WERI-Rb-1 (cell line): ENCODE measurements at regions not wholly inside any gene's neighbourhood (a gene's known extent, or its start where the extent isn't known, plus 50 kb on each side); places are given as distances from the start of the nearest gene placed in this dataset.

Source experiments
- DNase-seq: peaks from one replicate; pipeline ENCODE4 v3.0.0-alpha.2; 2020
- H3K27ac ChIP-seq: fragments of 250-450 bp; sonication (Bioruptor Pico); 2 replicates; pipeline ENCODE4 v1.5.1; 2020; ENCODE audit warnings: mild to moderate bottlenecking, moderate library complexity
- H3K27me3 ChIP-seq: fragments of 250-450 bp; sonication (Bioruptor Pico); 2 replicates; pipeline ENCODE4 v1.5.1; 2021; ENCODE audit warnings: mild to moderate bottlenecking, low read depth, moderate library complexity; ENCODE audit not compliant: insufficient read depth, severe bottlenecking
- H3K36me3 ChIP-seq: fragments of 250-450 bp; sonication (Bioruptor Pico); 2 replicates; pipeline ENCODE4 v1.5.1; 2020; ENCODE audit warnings: mild to moderate bottlenecking, moderate library complexity
- H3K4me3 ChIP-seq: 2 replicates; pipeline ENCODE4 v1.5.1; 2011; ENCODE audit warnings: low read depth, mild to moderate bottlenecking, control low read depth, low read length
- H3K9me3 ChIP-seq: fragments of 250-450 bp; sonication (Bioruptor Pico); 2 replicates; pipeline ENCODE4 v1.5.1; 2021; ENCODE audit warnings: mild to moderate bottlenecking, moderate library complexity; ENCODE audit not compliant: severe bottlenecking
- TF ChIP-seq, protein P1 (sequence below): IDR thresholded peaks from 2 replicates; pipeline ENCODE4 v1.5.1; 2011; ENCODE audit warnings: low read depth, mild to moderate bottlenecking, control low read depth, inconsistent platforms, low read length

DNA sequence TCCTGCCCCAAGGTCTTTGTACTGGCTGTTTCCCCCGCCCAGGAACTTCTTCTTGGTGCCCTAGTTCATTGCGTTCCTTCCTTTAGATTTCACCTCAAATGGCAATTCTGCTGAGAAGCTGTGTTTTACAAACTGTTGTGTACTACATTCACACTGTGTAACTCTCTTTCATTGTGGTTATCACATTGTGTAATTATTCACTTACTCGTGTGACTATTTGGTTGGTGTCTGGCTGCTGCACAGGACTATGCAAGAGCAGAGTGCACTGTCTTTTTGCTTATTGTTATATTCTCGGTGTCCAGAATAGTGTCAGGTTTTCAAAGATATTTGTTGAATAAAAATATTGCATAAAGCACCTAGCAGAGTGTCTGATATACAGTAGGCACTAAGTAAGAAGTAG, 177.2 kb upstream of the PRICKLE1 start:
- no peak for DNase-seq
- no peaks in the 10 kb centered on the region for H3K36me3 ChIP-seq
- no peaks in the 10 kb centered on the region for H3K27me3 ChIP-seq
- no peaks in the 10 kb centered on the region for H3K9me3 ChIP-seq
- no peak overlapping the region for H3K27ac ChIP-seq
- TF ChIP-seq, protein P1, sequence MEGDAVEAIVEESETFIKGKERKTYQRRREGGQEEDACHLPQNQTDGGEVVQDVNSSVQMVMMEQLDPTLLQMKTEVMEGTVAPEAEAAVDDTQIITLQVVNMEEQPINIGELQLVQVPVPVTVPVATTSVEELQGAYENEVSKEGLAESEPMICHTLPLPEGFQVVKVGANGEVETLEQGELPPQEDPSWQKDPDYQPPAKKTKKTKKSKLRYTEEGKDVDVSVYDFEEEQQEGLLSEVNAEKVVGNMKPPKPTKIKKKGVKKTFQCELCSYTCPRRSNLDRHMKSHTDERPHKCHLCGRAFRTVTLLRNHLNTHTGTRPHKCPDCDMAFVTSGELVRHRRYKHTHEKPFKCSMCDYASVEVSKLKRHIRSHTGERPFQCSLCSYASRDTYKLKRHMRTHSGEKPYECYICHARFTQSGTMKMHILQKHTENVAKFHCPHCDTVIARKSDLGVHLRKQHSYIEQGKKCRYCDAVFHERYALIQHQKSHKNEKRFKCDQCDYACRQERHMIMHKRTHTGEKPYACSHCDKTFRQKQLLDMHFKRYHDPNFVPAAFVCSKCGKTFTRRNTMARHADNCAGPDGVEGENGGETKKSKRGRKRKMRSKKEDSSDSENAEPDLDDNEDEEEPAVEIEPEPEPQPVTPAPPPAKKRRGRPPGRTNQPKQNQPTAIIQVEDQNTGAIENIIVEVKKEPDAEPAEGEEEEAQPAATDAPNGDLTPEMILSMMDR: no peak
- no peak overlapping the region for H3K4me3 ChIP-seq

DNA sequence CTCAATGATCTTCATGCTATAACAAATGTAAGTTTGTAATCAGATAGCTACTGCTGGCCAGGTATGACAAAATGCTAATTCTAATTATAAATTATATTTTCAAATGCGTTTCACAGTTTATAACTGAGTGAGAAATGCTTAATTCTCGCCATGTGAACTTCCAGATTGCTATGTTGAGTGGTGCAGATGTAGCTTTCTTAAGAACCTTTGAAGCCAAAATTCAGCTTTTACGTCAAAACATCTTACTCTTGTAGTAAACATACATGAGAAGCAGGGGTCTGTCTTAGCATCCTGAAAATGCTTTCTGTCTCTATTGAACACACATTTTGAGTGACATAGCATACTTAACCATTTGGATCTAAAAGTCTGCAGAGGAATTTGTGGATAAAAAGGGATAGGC, 176.5 kb upstream of the PRICKLE1 start:
- TF ChIP-seq, protein P1: no peak
- Histone ChIP-seq H3K9me3 (no peaks in the 10 kb centered on the region), H3K36me3 (no peaks in the 10 kb centered on the region), H3K27me3 (no peaks in the 10 kb centered on the region), H3K27ac (no peak overlapping the region), H3K4me3 (no peak overlapping the region)
- DNase-seq: no peak

DNA sequence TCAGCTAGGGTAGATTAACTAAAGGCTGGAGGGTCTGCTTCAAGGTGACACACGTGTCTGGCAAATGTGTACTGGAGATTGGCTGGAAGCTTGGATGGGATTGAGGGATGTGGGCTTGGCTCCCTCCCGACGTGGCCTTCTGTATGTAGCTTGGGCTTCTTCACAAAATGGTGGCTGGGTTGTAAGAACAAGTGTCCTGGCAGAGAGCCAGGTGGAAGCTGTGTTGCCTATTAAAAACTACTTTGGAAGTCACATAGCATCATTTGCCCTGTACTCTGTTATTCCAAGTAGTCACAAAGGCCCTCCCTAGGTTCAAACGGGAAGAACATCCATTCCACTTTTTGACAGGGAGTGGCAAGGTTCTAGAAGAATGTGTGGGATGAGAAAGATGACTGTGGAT, 174.1 kb upstream of the PRICKLE1 start:
- no peaks in the 10 kb centered on the region for H3K27me3 ChIP-seq
- H3K9me3 ChIP-seq: no peaks in the 10 kb centered on the region
- H3K27ac ChIP-seq: no peak overlapping the region
- no peak for DNase-seq
- H3K4me3 ChIP-seq: no peak overlapping the region
- H3K36me3 ChIP-seq: no peaks in the 10 kb centered on the region
- TF ChIP-seq, protein P1: no peak

DNA sequence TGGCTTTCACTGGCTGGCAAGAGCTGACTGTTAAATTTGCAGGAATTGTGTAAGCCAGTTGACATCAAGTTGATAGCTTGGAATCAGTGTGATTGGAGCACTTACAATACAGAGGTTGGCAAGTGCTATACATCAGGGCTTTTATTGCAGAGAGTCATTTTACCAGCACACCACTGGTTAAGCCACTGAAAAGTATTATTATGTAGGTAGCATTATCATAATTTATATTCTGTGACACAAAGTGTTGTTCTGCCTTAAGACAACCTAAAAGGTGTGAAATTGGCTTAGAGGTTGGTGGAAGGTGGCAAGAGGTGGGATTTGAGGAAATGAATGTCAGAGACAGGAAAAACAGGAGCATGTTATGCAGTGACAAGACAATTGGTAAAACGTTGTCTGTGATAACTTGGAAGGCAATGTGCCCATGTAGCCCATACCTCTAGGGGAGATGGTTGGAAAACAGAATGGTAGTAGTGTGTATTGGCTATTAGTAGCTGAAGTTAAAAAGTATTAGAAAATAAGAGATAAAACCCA, 172.9 kb upstream of the PRICKLE1 start:
- no peaks in the 10 kb centered on the region for H3K27me3 ChIP-seq
- H3K9me3 ChIP-seq: no peaks in the 10 kb centered on the region
- no peaks in the 10 kb centered on the region for H3K36me3 ChIP-seq
- H3K27ac ChIP-seq: no peak overlapping the region
- no peak overlapping the region for H3K4me3 ChIP-seq
- DNase-seq: no peak
- TF ChIP-seq, protein P1: no peak

DNA sequence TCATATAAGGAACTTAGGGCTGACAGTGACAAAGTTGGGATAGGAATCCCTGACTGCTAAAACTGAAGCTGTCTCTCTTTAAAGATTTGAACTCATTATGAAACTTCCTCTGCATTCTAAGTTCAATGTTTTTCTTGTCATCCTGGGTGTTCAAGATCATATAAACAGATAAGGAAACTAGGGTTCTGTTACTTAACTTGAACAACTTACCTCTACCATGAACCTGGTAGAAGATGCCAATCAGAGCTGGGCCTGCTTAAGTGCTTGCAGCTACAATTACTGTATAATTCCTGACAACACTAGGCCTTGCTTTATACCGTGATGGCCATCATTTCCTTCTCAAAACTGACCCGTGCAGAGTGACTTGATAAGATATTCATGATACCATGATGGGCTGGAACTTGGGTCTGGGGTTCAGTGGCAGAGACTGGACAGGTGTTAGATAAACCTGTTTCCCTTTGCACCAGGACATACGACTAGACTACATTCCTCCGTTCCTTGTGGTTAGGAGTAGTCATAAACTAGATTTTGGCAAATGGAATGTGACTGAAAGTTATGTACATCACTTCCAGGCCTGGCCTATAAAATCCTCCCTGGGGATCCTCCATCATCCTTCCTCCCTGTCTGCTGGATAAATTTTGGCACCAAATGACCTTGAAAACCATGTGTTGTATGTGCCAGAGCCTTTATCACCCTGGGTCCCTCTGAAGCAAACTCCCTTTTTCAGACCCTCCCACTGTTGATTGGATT, 172.2 kb upstream of the PRICKLE1 start:
- H3K27ac ChIP-seq: no peak overlapping the region

More for the DNA sequence above, 172.2 kb upstream of the PRICKLE1 start:
- DNase-seq: no peak
- TF ChIP-seq, protein P1: no peak
- no peaks in the 10 kb centered on the region for H3K36me3 ChIP-seq
- H3K27me3 ChIP-seq: no peaks in the 10 kb centered on the region
- no peaks in the 10 kb centered on the region for H3K9me3 ChIP-seq
- no peak overlapping the region for H3K4me3 ChIP-seq
